ENCODE measurements at regions not wholly inside any gene's neighbourhood (a gene's known extent, or its start where the extent isn't known, plus 50 kb on each side); places are given as distances from the start of the nearest gene placed in this dataset.
"Not testable (repeated sequence)": the region's sequence is repeated elsewhere in the genome, so short reads cannot be mapped to it uniquely, and the experiment has no call there.

DNA sequence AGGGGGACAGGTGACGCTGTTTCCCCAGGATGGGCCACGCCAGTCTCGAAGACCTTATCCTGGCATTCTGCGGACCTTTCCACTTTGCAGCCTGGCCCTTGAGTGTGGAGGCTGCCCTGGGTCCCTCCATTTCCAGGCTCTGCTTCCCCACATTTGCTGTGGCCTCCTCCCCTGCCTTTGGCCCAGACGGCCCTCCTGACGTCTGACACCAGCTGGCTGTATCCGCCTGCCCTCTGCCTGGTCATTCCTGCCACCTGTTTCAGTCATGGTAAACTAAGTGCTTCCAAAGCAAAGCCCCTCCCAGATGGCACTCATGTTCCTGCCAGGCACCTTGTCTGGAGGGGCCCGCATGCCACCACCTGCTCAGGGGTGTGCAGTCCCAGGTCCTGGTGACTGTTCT, 95.1 kb downstream of the ASB1 start:
- no peak for DNase-seq

DNA sequence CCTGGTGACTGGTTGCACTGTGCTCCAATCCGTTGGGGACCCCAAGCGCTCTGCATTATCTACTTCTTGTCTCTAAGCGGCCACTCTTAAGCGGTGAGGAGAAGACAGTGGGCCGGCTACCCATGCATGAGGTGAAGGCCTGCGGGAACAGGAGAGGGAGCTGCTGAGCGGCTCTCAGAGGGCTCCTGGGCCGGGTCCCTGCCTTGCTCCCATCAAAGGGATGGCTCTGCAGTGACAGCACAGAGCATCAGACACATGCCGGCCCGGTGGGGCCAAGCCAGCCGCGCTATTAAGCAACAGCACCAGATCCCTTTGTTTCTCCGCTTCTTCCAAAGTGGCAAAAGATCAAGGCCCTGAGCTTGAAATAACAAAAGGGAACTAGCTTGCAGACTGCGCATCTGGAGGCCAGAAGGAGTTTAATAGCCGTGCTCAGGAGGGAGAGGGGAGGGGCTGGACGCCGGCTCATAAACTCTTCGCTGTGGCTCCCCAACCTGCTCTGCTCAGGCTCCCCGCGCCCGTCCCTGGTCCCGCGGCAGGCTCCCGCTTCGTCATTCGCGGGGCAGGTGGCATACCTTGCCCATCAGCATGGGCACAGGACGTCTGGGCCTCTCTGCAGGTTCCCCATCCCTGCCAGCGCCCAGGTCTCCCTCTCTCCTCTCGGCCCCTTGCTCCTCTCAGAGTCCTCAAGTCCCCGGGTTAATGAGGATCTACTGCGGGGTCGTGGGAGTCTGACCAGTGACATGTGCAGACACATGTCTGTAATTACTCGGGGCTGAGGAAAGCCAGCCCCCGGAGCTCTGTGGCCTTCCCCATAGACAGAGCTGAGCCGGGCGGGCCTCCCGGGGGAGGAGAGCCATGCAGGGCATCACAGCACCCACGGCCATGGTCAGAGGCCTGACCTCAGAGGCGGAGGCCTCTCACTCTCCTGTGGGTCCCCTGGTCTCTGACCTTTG, 96.7 kb downstream of the ASB1 start:
- no peak for DNase-seq

DNA sequence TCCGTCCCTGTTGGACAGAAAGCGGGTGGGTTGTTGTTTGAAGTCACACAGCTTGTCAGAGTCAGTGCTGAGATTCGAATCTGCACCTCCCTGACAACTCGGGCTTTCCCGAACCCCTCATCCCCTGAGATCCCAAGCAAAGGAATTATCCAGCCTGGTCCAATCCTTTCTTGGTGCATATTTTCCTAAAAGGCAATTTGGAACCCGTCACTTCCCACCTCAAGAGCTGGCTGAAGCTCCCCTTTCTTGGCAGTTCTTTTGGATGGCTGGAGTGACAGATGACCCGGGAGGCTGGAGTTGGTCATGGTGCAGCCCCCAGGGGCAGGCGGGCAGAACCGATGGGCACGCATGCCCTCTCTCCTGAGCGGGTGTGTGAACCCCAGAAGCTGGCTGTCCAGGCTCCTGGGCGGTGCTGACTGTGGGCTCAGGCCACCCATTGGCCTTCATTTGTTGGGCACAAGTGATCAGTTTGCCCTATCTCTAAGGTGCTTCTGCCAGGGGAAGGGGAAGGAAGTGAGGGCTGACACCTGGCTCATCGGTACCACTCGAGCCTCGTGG, 97.8 kb downstream of the ASB1 start:
- no peak for DNase-seq

DNA sequence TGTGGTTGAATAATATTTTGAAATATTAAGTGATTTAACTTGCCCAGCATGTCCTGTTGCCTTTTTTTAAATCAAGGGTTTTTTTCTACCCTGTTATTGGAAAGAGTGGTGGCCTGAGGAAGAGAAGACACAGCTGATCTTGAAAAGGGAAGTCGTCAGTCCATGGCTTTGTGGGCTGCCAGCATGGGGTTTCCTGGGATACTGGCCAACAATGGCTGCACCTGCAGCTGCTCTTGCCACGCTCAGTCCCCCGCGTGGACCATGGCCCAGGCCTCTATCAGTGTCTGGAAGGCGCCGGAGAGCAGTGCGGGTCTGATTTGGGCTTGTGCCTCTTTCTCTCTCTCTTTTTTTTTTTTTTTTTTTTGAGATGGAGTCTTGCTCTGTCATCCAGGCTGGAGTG, 99.3 kb downstream of the ASB1 start:
- no peak for DNase-seq

DNA sequence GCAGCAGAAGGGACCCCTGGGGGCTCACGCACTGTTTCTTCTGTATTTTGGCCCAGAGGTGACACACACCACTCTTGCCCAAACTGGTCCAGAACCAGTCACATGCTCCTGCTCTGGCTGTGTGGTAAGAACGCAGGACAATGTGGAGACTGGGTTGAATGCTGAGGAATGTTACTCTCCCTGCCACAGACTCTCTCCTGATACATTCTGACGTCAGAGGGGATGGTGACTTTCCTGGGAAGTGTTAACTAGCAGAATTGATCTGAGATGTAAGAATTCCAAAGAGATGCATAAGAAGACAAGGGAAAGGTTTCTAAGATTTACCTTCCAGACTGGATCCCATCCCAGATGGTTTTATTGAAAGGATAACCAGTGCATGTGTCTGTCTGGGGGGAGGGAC, 100.8 kb downstream of the ASB1 start:
- DNase-seq, result no peak

DNA sequence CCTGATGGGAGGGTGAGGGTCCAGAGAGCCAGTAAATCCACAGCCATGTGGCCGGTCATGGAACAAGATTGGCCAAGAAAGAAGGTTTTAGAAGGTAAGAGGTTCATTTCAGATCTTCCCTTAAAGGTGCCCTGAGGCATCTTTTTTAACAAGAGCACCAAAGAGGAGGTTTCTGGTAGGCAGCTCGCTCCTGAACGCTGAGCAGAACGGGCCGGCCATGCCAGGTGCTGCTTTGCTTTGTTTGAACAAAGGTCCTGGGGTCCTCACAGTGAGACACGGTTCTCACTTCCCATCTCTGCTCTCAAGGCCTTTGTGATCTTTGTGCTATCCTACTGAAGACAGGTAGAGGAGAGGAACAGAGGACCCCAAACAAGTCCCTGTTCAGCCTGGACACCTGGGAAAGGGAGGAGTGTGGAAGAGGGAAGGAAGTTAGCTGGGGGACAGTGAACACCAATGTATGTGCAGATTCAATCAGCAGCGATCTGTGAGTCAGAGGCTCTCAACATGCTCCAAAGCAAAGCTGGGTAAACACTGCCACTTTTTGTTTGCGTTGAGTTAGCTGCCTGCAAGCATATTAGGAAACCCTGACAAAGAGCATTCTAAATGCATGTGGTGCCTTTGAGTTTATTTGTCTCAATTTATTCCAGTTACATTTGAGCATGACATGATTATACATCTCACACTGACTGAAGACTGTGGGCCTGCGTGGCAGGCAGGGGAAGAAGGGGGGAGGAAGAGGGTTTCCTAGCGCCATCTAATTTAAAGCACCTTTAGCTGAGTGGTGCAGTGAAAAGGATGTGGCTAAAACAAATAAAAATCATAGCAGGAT, 102.4 kb downstream of the ASB1 start:
- no peak for DNase-seq

DNA sequence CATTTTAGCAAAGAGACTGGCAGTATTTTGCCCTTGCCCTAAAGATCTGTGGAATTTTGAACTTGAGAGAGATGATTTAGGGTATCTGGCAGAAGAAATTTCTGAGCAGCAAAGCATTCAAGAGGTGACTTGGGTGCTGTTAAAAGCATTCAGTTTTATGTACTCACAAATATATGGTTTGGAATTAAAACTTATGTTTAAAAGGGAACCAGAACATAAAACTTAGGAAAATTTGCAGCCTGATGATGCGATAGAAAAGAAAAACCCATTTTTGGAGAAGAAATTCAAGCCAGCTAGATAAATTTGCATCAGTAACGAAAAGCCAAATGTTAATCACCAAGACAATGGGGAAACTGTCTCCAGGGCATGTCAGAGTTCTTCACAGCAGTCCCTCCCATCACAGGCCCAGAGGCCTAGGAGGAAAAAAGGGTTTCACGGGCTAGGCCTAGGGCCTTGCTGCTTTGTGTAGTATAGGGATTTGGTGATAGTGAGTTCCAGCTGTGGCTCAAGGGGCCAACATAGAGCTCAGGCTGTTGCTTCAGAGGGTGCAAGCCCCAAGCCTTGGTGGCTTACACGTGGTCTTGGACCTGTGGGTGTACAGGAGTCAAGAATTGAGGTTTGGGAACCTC, 104.4 kb downstream of the ASB1 start:
- DNase-seq, result not testable (repeated sequence)

DNA sequence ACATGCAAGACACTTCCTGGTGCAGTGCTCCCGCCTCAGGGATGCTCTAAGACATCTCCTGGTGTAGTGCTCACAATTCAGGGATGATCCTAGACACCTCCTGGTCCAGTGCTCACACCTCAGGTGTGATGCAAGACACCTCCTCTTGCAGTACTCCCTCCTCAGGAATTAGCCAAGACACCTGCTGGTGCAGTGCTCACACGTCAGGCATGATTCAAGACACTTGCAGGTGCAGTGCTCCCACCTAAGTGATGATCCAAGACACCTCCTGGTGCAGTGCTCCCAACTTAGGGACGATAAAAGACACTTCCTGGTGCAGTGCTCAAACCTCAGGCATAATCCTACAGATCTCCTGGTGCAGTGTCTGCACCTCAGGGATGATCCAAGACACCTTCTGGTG, 117.0 kb downstream of the ASB1 start:
- DNase-seq, result not testable (repeated sequence)

DNA sequence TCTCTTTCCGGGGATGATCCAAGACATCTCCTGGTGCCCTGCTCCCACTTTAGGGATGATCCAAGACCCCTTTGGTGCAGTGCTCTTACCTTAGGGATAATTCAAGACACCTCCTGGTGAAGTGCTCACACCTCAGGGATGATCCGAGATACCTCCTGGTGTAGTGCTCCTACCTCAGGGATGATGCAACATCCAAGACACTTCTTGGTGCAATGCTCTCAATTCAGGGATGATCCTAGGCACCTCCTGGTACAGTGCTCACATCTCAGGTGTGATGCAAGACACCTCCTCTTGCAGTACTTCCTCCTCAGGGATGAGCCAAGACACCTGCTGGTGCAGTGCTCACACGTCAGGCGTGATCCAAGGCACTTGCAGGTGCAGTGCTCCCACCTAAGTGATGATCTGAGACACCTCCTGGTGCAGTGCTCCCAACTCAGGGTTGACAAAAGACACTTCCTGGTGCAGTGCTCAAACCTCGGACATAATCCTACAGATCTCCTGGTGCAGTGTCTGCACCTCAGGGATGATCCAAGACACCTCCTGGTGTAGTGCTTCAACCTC, 122.3 kb downstream of the ASB1 start:
- no peak for DNase-seq

DNA sequence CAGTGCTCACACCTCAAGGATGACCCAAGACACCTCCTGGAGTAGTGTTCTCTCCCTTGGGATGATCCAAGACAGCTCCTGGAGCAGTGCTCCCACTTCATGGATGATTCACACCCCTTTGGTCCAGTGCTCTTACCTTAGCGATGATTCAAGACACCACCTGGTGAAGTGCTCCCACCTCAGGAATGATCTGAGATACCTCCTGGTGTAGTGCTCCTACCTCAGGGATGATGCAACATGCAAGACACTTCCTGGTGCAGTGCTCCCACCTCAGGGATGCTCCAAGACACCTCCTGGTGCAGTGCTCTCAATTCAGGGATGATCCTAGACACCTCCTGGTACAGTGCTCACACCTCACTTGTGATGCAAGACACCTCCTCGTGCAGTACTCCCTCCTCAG, 123.1 kb downstream of the ASB1 start:
- no peak for DNase-seq

DNA sequence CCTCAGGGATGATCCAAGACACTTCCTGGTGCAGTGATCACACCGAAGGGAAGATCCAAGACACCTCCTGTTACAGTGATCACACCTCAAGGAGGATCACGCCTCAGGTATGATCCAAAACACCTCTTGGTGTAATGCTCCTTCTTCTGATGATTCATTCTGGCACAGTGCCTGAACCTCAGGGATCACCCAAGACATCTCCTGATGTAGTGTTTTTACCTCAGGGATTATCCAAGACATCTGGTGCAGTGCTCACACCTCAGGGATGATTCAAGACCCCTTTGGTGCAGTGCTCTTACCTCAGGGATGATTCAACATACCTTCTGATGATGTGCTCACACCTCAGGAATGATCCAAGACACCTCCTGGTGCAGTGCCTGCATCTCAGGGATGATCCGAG, 124.4 kb downstream of the ASB1 start:
- no peak for DNase-seq

DNA sequence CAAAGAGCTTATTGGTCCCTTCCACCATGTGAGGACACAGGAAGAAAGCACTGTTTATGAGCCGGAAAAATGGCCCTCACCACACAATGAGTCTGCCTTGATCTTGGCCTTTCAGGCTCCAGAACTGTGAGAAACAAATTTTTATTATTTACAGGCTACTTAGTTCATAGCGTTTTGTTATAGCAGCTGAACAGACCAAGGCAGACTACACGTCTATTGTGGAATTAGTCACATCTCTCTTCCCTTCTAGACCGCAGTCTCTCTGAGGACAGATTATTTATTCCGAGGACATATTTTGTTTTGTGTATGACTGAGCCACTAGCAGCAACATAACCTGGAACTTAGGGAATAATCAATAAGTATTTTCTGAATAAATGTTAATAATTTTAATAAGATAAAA, 125.5 kb downstream of the ASB1 start:
- DNase-seq, result no peak

DNA sequence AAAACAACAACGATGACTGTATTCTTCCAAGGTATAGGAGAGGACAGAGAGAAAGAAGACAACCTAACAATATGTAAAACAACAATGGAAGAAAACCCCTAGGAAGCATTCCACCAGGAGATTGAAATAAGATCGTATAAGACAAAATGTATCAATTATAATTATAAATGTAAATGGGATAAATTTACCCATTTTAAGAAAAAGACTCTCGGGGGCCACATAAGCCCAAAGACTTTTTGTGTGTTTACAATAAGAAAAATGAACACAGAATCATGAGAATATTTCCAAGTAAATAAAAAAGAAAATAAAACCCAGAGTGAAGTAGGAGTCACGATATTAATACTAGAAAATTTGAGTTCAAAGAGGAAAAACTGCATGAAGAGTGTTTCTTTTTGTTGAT, 126.4 kb downstream of the ASB1 start:
- DNase-seq, result no peak

DNA sequence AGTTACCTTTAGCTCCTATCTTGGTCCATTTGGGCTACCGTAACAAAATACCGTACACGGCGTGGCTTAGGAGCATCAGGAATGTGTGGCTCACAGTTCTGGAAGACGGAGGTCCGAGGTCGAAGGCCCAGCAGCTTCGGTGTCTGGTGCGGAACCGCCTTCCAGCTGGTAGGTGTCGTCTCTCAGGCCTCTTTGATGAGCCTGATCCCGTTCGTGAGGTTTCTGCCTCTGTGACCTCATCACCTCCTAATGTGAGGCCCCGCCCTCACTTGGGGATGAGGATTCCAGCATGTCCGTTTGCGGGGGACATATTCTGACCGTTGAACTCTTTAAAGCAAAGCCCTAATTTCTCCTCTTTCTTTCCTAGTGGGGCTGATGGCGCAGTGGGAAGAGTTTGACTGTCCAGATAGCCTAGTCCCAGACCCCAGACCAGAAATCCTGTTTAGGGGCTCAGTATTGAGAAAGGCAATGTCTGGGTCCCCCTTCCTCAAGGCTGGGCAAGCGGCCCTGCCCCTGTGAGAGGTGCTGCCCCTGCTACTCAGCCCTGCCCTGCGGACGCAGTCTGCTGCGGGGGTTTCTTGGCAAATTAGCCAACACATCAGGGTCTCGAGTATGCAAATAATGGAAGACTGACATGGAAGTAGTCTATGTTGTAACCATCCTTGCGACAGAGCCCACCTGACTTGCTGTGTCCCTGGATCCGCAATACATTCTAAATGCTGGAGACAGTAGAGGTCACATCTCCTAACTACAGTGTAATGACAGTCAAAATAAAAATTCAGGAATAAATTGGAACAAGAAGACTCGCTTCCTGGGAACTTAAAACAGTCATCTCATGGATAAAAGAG, 128.0 kb downstream of the ASB1 start:
- no peak for DNase-seq

DNA sequence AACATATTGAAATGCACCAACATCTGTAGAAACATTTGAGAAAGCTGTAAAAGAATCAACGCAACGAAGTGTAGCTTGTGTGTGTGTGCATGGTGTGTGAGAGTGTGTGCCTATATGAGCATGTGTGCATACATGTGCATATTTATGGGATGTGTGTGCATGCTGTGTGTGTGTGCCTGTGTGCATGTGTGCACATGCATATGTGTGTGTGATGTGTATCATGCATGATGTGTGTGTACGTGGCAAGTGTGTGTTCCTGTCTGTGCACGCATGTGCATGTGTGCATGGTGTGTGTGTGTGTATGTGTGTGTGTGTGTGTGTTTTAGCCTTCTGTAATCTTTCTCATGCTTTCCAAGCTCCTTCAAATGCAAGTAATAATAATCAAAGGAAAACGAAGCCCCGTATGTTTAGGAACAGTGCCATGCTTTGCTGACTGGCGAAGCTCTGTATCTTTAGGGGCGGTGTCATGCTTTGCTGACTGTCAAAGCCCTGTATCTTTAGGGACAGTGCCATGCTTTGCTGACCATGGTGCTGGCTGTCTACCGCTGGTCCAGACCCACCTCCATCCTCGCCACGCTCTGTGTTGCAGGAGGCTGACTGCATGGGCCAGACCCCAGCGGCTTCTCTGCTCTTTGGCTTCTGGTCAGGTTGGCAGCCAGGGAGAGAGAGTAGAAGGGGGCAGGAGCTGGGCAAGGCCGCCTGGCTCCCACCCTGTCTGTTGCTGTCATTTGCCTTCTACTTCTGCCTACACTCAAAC, 129.2 kb downstream of the ASB1 start:
- no peak for DNase-seq

DNA sequence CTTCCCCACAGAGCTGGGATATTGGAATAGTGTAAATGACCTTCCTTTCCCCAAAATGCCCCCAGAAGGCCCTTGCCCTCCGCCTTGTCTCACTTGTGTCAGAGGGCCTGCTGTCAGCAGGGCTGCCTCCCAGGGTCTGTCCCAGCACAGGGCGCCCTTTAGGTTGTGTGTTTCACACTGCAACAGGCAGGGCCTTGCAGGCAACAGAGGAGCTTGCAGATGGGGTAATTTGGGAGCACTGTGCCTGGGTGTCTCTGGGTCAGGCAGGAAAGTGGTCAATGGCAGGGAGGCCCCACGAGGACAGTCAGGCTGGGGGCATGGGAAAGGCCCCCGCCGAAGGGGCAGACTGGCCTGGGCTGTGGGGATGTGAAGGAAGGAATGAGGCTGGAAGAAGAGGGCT, 130.7 kb downstream of the ASB1 start:
- DNase-seq, result no peak

DNA sequence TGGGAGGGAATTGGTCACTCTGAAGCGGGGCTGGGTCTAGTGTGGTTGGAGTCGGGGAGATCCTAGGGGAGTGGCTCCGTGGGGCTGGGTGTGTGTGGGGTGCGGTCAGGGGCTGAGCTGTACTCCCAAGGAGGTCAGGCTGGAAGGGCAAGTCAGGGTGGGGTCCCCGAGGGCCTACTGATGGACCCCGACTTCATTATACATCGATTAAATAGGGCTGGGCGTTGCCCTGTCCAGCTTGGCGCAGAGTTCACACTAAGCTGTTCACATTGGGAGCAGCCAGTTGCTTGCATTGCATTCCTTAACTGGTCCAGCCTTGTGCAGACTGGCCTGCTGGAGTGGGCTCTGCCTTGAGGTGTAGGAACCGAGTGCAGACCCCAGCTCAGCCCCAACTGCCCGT, 131.2 kb downstream of the ASB1 start:
- DNase-seq, result no peak

DNA sequence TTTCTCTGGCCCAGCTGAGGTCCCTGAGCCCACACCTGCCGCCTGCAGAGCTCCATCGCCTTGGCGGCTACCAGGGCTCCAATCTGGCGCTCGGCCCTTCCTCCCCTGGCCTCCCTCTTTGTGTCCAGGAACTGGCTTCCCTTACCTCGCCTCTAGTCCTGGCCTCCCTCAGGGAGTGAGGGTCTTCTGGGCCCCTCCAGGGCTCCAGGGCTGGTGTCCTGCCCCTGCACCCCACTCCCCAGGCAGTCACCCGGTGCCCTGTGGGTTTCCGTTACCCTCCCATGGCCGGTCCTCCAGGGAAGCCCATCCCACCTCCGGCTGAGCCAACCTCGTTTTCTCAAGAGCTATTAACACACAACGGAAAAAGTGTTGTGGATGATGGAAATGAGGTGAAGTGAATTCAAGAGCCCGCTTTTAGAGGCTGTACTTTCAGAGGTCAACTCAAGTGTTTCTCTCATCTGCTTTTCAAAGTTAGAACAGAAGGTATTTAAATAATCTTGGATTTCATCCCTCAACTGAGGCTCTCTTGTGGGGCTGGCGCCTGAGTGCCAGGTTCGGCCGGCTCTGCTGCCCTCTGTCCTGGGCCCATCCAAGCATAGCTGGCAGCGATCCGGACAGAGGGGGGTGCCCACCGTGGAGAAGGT, 131.9 kb downstream of the ASB1 start:
- DNase-seq, result no peak

DNA sequence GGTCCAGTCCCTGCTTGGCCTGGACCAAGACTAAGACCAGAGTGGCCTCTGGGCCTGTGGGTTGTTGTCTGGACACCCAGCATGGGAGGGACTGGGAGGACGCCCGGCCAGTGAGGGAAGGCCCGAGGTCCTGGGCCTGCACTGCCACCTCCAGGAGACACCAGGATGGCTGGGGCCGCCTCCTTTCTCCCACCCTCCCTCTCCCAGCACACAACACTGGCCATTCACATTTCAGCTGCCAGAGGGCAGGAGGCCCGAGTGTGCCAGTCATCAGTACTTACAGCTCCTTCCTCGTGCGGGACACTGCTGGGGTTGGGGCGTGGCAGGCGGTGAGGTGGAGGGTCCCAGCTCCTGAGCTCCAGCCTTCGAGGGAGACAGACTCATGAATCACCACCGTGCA, 133.5 kb downstream of the ASB1 start:
- DNase-seq, result no peak

DNA sequence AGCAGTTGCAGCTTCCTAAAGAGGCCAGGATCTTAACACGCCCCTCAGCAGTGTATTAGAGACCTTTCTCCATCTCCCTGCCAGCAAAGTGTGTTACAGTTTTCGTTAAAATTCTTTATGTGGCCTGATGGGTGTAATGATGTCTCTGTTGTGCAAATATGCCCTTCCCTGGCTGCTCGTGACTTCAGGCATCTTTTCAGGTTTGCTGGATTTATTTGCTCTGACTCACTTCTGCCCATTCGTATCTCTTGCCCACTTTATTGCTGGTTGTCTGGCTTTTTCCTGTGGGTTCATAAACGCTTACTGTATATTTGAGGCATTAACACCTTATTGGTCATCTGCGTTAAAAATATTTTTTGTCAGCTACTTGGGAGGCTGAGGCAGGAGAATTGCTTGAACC, 134.5 kb downstream of the ASB1 start:
- no peak for DNase-seq

DNA sequence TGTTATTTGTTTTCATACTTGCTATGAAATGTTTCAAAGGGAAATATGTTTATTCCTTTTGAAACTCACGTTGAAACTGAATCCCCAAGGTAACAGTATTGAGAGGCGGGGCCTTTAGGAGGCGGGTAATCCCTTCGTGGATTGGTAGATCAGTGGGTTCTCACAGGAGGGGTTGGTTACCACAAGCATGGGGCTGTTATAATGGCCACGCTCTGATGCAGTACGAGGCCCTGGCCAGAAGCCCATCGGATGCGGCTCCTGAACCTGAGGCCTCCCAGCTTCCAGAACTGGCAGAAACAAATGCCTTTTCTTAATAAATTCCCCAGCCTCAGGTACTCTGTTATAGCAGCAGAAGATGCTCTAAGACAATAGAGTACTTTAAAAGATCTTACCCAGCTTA, 135.7 kb downstream of the ASB1 start:
- no peak for DNase-seq

Data from CD4-positive, alpha-beta T cell treated with Interferon alpha-2 for 1 hour (primary cell).